Panc1 (cell line): ENCODE measurements at regions not wholly inside any gene's neighbourhood (a gene's known extent, or its start where the extent isn't known, plus 50 kb on each side); places are given as distances from the start of the nearest gene placed in this dataset.

Experiments used
- POLR2AphosphoS5 ChIP-seq: IDR thresholded peaks from 2 replicates; pipeline ENCODE4 v1.6.1; 2012; ENCODE audit warnings: mild to moderate bottlenecking, low read depth, low read length, moderate library complexity
- SIN3A ChIP-seq: IDR thresholded peaks from 2 replicates; pipeline ENCODE4 v1.6.1; 2012; ENCODE audit warnings: low read depth, mild to moderate bottlenecking, low read length, moderate library complexity, borderline replicate concordance; ENCODE audit not compliant: insufficient read depth
- TCF7L2 ChIP-seq: IDR thresholded peaks from 2 replicates; pipeline ENCODE4 v1.6.1; 2011; ENCODE audit warnings: mild to moderate bottlenecking, low read depth, low read length, inconsistent platforms
- TF ChIP-seq, protein P1 (sequence below): fragments of 450-650 bp; IDR thresholded peaks from 2 replicates; pipeline ENCODE4 v1.5.1; 2017; ENCODE audit warnings: mild to moderate bottlenecking
- TF ChIP-seq, protein P2 (sequence below), 2 experiments: IDR thresholded peaks; 2 replicates each; pipeline ENCODE4 v1.6.1; 2011 to 2012; ENCODE audit warnings: low read depth in 2 of 2, control low read depth in 1 of 2, low read length in 1 of 2, mild to moderate bottlenecking in 1 of 2, moderate library complexity in 1 of 2; ENCODE audit not compliant: insufficient read depth in 1 of 2

DNA sequence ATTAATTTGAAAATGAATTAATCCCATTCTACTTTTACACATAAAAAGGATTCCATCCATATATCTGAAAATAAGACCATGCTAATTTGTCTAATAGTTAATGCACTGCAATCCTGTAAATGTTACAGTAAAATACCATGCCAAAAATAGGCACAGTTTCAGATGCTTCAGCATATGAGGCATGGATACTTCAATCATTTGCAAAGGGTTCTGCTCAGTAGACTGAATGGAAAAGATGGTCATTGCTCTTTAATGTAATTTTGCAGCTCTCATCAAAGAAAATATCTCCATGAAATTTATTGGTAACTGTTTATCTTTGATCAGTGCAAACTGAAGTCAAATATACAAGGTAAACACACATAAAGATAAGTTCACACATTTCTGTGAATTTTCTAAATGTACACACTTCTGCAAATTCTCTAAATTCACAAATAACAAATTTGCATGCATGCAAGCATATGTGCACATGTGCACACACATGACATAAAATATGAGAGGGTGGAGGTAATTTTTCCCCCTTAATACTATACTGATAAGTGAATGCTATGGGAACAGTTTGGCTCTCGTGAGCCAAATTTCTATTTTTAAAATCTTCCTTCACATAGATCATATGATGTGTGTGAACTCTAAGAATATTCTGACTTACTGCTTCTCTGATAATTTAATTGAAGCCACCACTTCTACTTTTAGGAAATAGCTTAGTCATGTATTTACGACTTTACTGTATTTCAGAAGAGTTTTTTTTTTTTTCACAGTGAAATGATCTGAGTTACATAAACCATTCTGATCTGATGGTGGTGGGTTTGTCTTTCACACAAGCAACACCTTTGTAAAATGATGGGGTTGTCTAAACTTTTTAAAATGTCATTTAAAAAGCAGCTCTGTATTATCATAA, 996.8 kb upstream of the CITED2 start:
- TF ChIP-seq, protein P1, sequence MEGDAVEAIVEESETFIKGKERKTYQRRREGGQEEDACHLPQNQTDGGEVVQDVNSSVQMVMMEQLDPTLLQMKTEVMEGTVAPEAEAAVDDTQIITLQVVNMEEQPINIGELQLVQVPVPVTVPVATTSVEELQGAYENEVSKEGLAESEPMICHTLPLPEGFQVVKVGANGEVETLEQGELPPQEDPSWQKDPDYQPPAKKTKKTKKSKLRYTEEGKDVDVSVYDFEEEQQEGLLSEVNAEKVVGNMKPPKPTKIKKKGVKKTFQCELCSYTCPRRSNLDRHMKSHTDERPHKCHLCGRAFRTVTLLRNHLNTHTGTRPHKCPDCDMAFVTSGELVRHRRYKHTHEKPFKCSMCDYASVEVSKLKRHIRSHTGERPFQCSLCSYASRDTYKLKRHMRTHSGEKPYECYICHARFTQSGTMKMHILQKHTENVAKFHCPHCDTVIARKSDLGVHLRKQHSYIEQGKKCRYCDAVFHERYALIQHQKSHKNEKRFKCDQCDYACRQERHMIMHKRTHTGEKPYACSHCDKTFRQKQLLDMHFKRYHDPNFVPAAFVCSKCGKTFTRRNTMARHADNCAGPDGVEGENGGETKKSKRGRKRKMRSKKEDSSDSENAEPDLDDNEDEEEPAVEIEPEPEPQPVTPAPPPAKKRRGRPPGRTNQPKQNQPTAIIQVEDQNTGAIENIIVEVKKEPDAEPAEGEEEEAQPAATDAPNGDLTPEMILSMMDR: no peak
- TF ChIP-seq POLR2AphosphoS5 (no peak), SIN3A (no peak), TCF7L2 (no peak)
- TF ChIP-seq, protein P2, sequence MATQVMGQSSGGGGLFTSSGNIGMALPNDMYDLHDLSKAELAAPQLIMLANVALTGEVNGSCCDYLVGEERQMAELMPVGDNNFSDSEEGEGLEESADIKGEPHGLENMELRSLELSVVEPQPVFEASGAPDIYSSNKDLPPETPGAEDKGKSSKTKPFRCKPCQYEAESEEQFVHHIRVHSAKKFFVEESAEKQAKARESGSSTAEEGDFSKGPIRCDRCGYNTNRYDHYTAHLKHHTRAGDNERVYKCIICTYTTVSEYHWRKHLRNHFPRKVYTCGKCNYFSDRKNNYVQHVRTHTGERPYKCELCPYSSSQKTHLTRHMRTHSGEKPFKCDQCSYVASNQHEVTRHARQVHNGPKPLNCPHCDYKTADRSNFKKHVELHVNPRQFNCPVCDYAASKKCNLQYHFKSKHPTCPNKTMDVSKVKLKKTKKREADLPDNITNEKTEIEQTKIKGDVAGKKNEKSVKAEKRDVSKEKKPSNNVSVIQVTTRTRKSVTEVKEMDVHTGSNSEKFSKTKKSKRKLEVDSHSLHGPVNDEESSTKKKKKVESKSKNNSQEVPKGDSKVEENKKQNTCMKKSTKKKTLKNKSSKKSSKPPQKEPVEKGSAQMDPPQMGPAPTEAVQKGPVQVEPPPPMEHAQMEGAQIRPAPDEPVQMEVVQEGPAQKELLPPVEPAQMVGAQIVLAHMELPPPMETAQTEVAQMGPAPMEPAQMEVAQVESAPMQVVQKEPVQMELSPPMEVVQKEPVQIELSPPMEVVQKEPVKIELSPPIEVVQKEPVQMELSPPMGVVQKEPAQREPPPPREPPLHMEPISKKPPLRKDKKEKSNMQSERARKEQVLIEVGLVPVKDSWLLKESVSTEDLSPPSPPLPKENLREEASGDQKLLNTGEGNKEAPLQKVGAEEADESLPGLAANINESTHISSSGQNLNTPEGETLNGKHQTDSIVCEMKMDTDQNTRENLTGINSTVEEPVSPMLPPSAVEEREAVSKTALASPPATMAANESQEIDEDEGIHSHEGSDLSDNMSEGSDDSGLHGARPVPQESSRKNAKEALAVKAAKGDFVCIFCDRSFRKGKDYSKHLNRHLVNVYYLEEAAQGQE (IDR thresholded peaks at IDR 0.05; ENCODE audit: insufficient read depth in 1 of 2, low read depth in 2 of 2, low read length in 1 of 2): no peak
